WTC11 (cell line): ENCODE measurements at regions not wholly inside any gene's neighbourhood (a gene's known extent, or its start where the extent isn't known, plus 50 kb on each side); places are given as distances from the start of the nearest gene placed in this dataset.

Experiments
- ATAC-seq: fragments of 200-7000 bp; cut with Tn5 transposase; 2 replicates; pipeline ENCODE4 v1.10.0; 2021; ENCODE audit warnings: mild to moderate bottlenecking, moderate library complexity
- CTCF ChIA-PET: fragments of 300-600 bp; sonication (Branson Sonifier 250); formaldehyde crosslinking; loops from one replicate; lab custom pipeline; 2021; ENCODE audit warnings: antibody characterized with exemption; lab: Charles Lee
- POLR2A ChIA-PET: fragments of 350-600 bp; sonication (Branson Sonifier 250); formaldehyde crosslinking; loops from one replicate; lab custom pipeline; 2021; ENCODE audit warnings: antibody characterized with exemption; lab: Charles Lee
- DNase-seq: peaks from one replicate; pipeline ENCODE4 v3.0.0; 2021; ENCODE audit warnings: low spot score
- H3K27ac Mint-ChIP-seq: 2 replicates; pipeline ENCODE4 v1.8.0; 2021; ENCODE audit warnings: mixed read lengths
- H3K27me3 Mint-ChIP-seq: 2 replicates; pipeline ENCODE4 v1.8.0; 2021; ENCODE audit warnings: low read depth, mild to moderate bottlenecking, moderate library complexity, mixed read lengths
- H3K36me3 Mint-ChIP-seq: 2 replicates; pipeline ENCODE4 v1.8.0; 2021; ENCODE audit warnings: mixed read lengths
- H3K4me1 Mint-ChIP-seq: 2 replicates; pipeline ENCODE4 v1.8.0; 2022; ENCODE audit warnings: mixed read lengths
- H3K4me3 Mint-ChIP-seq: 2 replicates; pipeline ENCODE4 v1.8.0; 2021; ENCODE audit warnings: mild to moderate bottlenecking, moderate library complexity, mixed read lengths
- H3K9me3 Mint-ChIP-seq: 2 replicates; pipeline ENCODE4 v1.8.0; 2021; ENCODE audit warnings: mixed read lengths
- CBFB ChIP-seq: sonication (generic); formaldehyde crosslinking; IDR thresholded peaks from 2 replicates; pipeline ENCODE4 v1.8.1; 2022; ENCODE audit warnings: mild to moderate bottlenecking, low read depth, missing genetic modification reagents
- CREB1 ChIP-seq: sonication (generic); formaldehyde crosslinking; IDR thresholded peaks from 2 replicates; pipeline ENCODE4 v1.8.0; 2023; ENCODE audit warnings: mild to moderate bottlenecking, missing genetic modification reagents
- E2F4 ChIP-seq: sonication (generic); formaldehyde crosslinking; IDR thresholded peaks from 2 replicates; pipeline ENCODE4 v1.8.1; 2022; ENCODE audit warnings: low read depth, mild to moderate bottlenecking, moderate library complexity, missing genetic modification reagents, borderline replicate concordance
- ELF4 ChIP-seq: sonication (generic); formaldehyde crosslinking; IDR thresholded peaks from 2 replicates; pipeline ENCODE4 v1.8.1; 2022; ENCODE audit warnings: low read depth, mild to moderate bottlenecking, moderate library complexity, missing genetic modification reagents
- FOXK1 ChIP-seq: sonication (generic); formaldehyde crosslinking; IDR thresholded peaks from 2 replicates; pipeline ENCODE4 v1.8.0; 2022; ENCODE audit warnings: mild to moderate bottlenecking, moderate library complexity, missing genetic modification reagents
- HMGA2 ChIP-seq: fragments of 250-450 bp; sonication (Bioruptor Pico); IDR thresholded peaks from 2 replicates; pipeline ENCODE4 v1.4.0; 2021; ENCODE audit warnings: mild to moderate bottlenecking, moderate library complexity
- KAT7 ChIP-seq: sonication (generic); formaldehyde crosslinking; IDR thresholded peaks from 2 replicates; pipeline ENCODE4 v1.8.1; 2023; ENCODE audit warnings: missing genetic modification reagents, mild to moderate bottlenecking, borderline replicate concordance
- OVOL2 ChIP-seq: fragments of 250-450 bp; sonication (Bioruptor Pico); IDR thresholded peaks from 2 replicates; pipeline ENCODE4 v1.9.0; 2021; ENCODE audit warnings: mild to moderate bottlenecking, borderline replicate concordance
- ZNF219 ChIP-seq: sonication (generic); formaldehyde crosslinking; IDR thresholded peaks from 2 replicates; pipeline ENCODE4 v1.8.0; 2023; ENCODE audit warnings: missing genetic modification reagents, mild to moderate bottlenecking, borderline replicate concordance
- ZNF232 ChIP-seq: sonication (generic); formaldehyde crosslinking; IDR thresholded peaks from 2 replicates; pipeline ENCODE4 v1.8.0; 2022; ENCODE audit warnings: mild to moderate bottlenecking, missing genetic modification reagents
- TF ChIP-seq, protein P1 (sequence below): sonication (generic); formaldehyde crosslinking; IDR thresholded peaks from 2 replicates; pipeline ENCODE4 v1.8.0; 2023; ENCODE audit warnings: mild to moderate bottlenecking, missing genetic modification reagents
- TF ChIP-seq, protein P2 (sequence below): fragments of 250-450 bp; sonication (Bioruptor Pico); conservative IDR thresholded peaks from 2 replicates; pipeline ENCODE4 v1.9.0; 2021; ENCODE audit warnings: mild to moderate bottlenecking
- TF ChIP-seq, protein P3 (sequence below): sonication (generic); formaldehyde crosslinking; IDR thresholded peaks from 2 replicates; pipeline ENCODE4 v1.8.0; 2022; ENCODE audit warnings: mild to moderate bottlenecking, missing genetic modification reagents
- TF ChIP-seq, protein P4 (sequence below): sonication (generic); formaldehyde crosslinking; IDR thresholded peaks from 2 replicates; pipeline ENCODE4 v1.8.1; 2023; ENCODE audit warnings: mild to moderate bottlenecking, missing genetic modification reagents, borderline replicate concordance

DNA sequence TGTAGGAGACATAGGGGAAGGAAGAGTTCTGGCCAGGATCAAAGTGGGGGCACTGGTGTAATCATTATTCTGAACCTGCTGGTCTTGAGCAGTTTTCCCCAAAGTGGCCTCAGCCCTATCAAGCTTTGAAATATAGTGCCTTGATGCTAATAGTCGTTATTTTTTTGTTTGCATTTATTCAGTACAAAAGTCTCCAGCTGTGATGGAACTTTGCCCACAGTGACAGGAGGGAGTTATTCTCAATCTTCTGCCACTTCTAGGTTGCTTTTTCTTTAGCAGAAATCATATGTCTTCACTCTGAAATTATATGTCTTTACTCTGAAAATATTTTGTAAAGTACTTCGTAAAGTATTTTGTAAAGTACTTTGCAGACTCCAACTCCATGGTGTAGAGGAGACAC lies 93.1 kb downstream of the FAT3 start:
- H3K4me3 Mint-ChIP-seq = peak overlapping the region; percentile 7
- TF ChIP-seq CREB1 (CRISPR knock-in tag) = no peak
- no peak for TF ChIP-seq ELF4 (CRISPR knock-in tag)
- TF ChIP-seq HMGA2 = no peak
- TF ChIP-seq, protein P1, sequence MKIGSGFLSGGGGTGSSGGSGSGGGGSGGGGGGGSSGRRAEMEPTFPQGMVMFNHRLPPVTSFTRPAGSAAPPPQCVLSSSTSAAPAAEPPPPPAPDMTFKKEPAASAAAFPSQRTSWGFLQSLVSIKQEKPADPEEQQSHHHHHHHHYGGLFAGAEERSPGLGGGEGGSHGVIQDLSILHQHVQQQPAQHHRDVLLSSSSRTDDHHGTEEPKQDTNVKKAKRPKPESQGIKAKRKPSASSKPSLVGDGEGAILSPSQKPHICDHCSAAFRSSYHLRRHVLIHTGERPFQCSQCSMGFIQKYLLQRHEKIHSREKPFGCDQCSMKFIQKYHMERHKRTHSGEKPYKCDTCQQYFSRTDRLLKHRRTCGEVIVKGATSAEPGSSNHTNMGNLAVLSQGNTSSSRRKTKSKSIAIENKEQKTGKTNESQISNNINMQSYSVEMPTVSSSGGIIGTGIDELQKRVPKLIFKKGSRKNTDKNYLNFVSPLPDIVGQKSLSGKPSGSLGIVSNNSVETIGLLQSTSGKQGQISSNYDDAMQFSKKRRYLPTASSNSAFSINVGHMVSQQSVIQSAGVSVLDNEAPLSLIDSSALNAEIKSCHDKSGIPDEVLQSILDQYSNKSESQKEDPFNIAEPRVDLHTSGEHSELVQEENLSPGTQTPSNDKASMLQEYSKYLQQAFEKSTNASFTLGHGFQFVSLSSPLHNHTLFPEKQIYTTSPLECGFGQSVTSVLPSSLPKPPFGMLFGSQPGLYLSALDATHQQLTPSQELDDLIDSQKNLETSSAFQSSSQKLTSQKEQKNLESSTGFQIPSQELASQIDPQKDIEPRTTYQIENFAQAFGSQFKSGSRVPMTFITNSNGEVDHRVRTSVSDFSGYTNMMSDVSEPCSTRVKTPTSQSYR (CRISPR knock-in tag) = no peak
- no peak for TF ChIP-seq E2F4
- no peak for TF ChIP-seq OVOL2 (CRISPR knock-in tag)
- TF ChIP-seq, protein P2, sequence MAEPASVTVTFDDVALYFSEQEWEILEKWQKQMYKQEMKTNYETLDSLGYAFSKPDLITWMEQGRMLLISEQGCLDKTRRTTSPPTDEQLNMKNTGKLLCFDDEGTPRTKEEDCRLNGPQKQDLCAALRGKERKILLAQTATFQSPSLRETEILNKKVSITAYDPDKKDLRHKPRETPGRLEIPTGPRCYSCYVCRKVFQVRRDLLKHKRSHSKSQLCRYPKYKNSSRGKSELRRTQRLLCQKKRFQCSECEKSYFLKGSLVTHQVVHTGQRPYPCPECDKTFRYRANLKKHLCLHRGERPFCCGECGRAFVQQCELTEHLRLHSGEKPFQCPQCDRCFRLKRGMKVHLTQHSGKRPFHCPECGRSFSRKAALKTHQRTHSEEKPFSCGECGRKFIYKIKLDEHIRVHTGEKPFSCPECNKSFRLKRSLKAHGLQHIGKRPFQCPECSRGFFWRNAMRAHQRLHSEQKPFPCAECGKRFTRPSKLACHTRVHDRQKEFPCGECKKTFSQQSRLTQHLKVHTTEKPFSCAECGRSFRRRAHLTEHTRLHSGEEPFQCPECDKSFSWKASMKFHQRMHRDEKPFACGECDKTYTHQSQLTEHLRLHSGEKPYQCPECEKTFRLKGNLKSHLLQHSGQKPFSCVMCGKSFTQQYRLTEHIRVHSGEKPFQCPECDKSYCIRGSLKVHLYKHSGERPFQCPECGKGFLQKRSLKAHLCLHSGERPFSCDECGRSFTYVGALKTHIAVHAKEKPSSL = no peak
- no peak for TF ChIP-seq ZNF232 (CRISPR knock-in tag)
- no peak for TF ChIP-seq ZNF219 (CRISPR knock-in tag)
- TF ChIP-seq, protein P3, sequence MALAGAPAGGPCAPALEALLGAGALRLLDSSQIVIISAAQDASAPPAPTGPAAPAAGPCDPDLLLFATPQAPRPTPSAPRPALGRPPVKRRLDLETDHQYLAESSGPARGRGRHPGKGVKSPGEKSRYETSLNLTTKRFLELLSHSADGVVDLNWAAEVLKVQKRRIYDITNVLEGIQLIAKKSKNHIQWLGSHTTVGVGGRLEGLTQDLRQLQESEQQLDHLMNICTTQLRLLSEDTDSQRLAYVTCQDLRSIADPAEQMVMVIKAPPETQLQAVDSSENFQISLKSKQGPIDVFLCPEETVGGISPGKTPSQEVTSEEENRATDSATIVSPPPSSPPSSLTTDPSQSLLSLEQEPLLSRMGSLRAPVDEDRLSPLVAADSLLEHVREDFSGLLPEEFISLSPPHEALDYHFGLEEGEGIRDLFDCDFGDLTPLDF (CRISPR knock-in tag) = no peak
- DNase-seq = no peak
- peak overlapping the region; percentile 46; the same call in 1 of the 2 replicates for H3K27ac Mint-ChIP-seq
- no peak for ATAC-seq
- ChIA-PET CTCF (interaction anchor here (1.5 kb wide), 1 partner anchor 23 kb away, joined by 5 read pairs; no protein-coding TSS in a partner anchor), POLR2A (no interaction called here)
- H3K27me3 Mint-ChIP-seq = no peaks in the 10 kb centered on the region
- peaks cover 5% of the 10 kb centered on the region for H3K9me3 Mint-ChIP-seq
- peaks cover 81% of the 10 kb centered on the region for H3K4me1 Mint-ChIP-seq
- H3K36me3 Mint-ChIP-seq = peaks cover 6% of the 10 kb centered on the region

DNA sequence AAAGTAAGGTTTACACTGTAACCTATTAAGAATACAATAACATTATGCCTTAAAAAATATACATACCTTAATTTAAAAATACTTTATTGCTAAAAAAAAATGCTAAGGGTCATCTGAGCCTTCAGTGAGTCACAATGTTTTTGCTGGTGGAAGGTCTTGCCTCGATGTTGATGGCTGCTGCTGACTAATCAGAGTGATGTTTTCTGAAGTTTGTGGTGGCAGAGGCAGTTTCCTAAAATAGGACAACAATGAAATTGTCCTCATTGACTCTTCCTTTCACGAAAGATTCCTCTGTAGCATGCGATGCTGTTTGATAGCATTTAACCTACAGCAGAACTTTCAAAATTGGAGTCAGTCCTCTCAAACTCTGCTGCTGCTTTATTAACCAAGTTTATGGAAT lies 97.6 kb downstream of the FAT3 start:
- POLR2A ChIA-PET = no interaction called here
- DNase-seq (no peak), ATAC-seq (no peak)
- Mint-ChIP-seq H3K9me3 (peaks cover 19% of the 10 kb centered on the region), H3K4me3 (no peak overlapping the region), H3K36me3 (peaks cover 21% of the 10 kb centered on the region), H3K4me1 (peaks cover 46% of the 10 kb centered on the region), H3K27me3 (no peaks in the 10 kb centered on the region), H3K27ac (0 out of 2 replicates have a peak overlapping the region, but pooled peaks have one; percentile 33)
- TF ChIP-seq CBFB (CRISPR knock-in tag) = no peak
- no peak for TF ChIP-seq FOXK1 (CRISPR knock-in tag)
- no peak for TF ChIP-seq KAT7 (CRISPR knock-in tag)
- CTCF ChIA-PET = no interaction called here

DNA sequence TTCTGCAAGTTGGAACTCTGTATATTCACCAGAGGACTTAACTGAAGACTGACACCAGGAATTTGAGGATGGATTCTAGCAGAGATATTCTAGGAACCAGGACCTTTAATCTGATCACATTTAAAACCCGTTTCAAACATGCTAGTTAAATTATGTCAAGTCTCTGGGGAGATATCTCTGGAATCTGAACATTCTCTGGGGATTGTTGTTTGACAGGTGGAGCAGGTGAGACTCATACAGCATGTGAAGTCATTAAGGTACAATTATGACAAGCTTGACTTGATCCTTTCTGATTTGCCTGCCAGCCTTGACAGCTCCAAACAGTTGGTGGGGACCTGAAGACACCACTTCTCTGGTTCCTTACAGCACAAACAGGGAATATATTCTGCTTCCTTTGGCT lies 100.3 kb downstream of the FAT3 start:
- no peaks in the 10 kb centered on the region for H3K27me3 Mint-ChIP-seq
- no peak overlapping the region for H3K4me3 Mint-ChIP-seq
- ChIA-PET POLR2A (no interaction called here), CTCF (no interaction called here)
- peaks cover 43% of the 10 kb centered on the region for H3K4me1 Mint-ChIP-seq
- TF ChIP-seq, protein P4, sequence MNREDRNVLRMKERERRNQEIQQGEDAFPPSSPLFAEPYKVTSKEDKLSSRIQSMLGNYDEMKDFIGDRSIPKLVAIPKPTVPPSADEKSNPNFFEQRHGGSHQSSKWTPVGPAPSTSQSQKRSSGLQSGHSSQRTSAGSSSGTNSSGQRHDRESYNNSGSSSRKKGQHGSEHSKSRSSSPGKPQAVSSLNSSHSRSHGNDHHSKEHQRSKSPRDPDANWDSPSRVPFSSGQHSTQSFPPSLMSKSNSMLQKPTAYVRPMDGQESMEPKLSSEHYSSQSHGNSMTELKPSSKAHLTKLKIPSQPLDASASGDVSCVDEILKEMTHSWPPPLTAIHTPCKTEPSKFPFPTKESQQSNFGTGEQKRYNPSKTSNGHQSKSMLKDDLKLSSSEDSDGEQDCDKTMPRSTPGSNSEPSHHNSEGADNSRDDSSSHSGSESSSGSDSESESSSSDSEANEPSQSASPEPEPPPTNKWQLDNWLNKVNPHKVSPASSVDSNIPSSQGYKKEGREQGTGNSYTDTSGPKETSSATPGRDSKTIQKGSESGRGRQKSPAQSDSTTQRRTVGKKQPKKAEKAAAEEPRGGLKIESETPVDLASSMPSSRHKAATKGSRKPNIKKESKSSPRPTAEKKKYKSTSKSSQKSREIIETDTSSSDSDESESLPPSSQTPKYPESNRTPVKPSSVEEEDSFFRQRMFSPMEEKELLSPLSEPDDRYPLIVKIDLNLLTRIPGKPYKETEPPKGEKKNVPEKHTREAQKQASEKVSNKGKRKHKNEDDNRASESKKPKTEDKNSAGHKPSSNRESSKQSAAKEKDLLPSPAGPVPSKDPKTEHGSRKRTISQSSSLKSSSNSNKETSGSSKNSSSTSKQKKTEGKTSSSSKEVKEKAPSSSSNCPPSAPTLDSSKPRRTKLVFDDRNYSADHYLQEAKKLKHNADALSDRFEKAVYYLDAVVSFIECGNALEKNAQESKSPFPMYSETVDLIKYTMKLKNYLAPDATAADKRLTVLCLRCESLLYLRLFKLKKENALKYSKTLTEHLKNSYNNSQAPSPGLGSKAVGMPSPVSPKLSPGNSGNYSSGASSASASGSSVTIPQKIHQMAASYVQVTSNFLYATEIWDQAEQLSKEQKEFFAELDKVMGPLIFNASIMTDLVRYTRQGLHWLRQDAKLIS (CRISPR knock-in tag) = no peak
- no peak overlapping the region for H3K27ac Mint-ChIP-seq
- H3K9me3 Mint-ChIP-seq = peaks cover 19% of the 10 kb centered on the region
- H3K36me3 Mint-ChIP-seq = peaks cover 21% of the 10 kb centered on the region
- no peak for ATAC-seq
- no peak for DNase-seq
